Loucy (cell line): ENCODE measurements at regions not wholly inside any gene's neighbourhood (a gene's known extent, or its start where the extent isn't known, plus 50 kb on each side); places are given as distances from the start of the nearest gene placed in this dataset.

Experiments
- H2AFZ ChIP-seq: fragments of 200-600 bp; sonication (generic); 2 replicates; pipeline ENCODE4 v1.6.0; 2016; ENCODE audit warnings: antibody characterized with exemption, mild to moderate bottlenecking, low read length, moderate library complexity
- H3F3A ChIP-seq: fragments of 200-600 bp; 2 replicates; pipeline ENCODE4 v1.6.0; 2016; ENCODE audit warnings: antibody characterized with exemption, low read depth, mild to moderate bottlenecking
- H3K27me3 ChIP-seq: fragments of 200-600 bp; sonication (generic); 2 replicates; pipeline ENCODE4 v1.6.1; 2014; ENCODE audit warnings: low read length, mild to moderate bottlenecking; ENCODE audit not compliant: insufficient read depth, poor library complexity, severe bottlenecking
- H3K36me3 ChIP-seq: fragments of 200-600 bp; sonication (generic); 2 replicates; pipeline ENCODE4 v1.6.1; 2016; ENCODE audit warnings: low read length; ENCODE audit not compliant: insufficient read depth
- H3K4me1 ChIP-seq: fragments of 200-600 bp; sonication (generic); 2 replicates; pipeline ENCODE4 v1.5.1; 2014; ENCODE audit warnings: low read length, mild to moderate bottlenecking; ENCODE audit not compliant: insufficient read depth, poor library complexity, severe bottlenecking
- H3K4me2 ChIP-seq: fragments of 200-600 bp; sonication (generic); 2 replicates; pipeline ENCODE4 v1.6.0; 2014; ENCODE audit warnings: antibody characterized with exemption, low read length, low read depth, mild to moderate bottlenecking; ENCODE audit not compliant: poor library complexity, severe bottlenecking
- H3K4me3 ChIP-seq: fragments of 200-600 bp; sonication (generic); 2 replicates; pipeline ENCODE4 v1.5.1; 2014; ENCODE audit warnings: low read length, mild to moderate bottlenecking, mixed read lengths; ENCODE audit not compliant: poor library complexity, severe bottlenecking
- H3K79me2 ChIP-seq: fragments of 200-600 bp; sonication (generic); 2 replicates; pipeline ENCODE4 v1.6.1; 2014; ENCODE audit warnings: low read length; ENCODE audit not compliant: insufficient read depth
- H3K9ac ChIP-seq: fragments of 200-600 bp; sonication (generic); 2 replicates; pipeline ENCODE4 v1.6.0; 2014; ENCODE audit warnings: mild to moderate bottlenecking, low read depth, low read length, moderate library complexity; ENCODE audit not compliant: poor library complexity, severe bottlenecking
- H3K9me2 ChIP-seq: fragments of 200-600 bp; sonication (generic); replicated peaks from 2 replicates; pipeline ENCODE4 v1.6.1; 2016; ENCODE audit warnings: low read depth, low read length, mixed read lengths
- H3K9me3 ChIP-seq: fragments of 200-600 bp; sonication (generic); 2 replicates; pipeline ENCODE4 v1.6.1; 2014; ENCODE audit warnings: mild to moderate bottlenecking, antibody characterized with exemption, low read length, low read depth; ENCODE audit not compliant: insufficient read depth
- H4K20me1 ChIP-seq: fragments of 200-600 bp; sonication (generic); 2 replicates; pipeline ENCODE4 v1.6.0; 2014; ENCODE audit warnings: antibody characterized with exemption, low read length, mild to moderate bottlenecking; ENCODE audit not compliant: insufficient read depth, poor library complexity, severe bottlenecking
- CTCF ChIP-seq: fragments of 200-600 bp; sonication (generic); conservative IDR thresholded peaks from 2 replicates; pipeline ENCODE4 v1.5.1; 2014; ENCODE audit warnings: mild to moderate bottlenecking, antibody characterized with exemption, low read length
- EZH2phosphoT487 ChIP-seq: fragments of 200-600 bp; IDR thresholded peaks from 2 replicates; pipeline ENCODE4 v1.6.1; 2018; ENCODE audit warnings: antibody characterized with exemption, mild to moderate bottlenecking, moderate library complexity, borderline replicate concordance

GRCh38 chrX:99722094-99722493 is 688.0 kb downstream of the PCDH19 start:
- H3K4me1 ChIP-seq = no peaks in the 10 kb centered on the region
- no peaks in the 10 kb centered on the region for H3K9me3 ChIP-seq
- no peaks in the 10 kb centered on the region for H3F3A ChIP-seq
- no peaks in the 10 kb centered on the region for H3K9me2 ChIP-seq
- H2AFZ ChIP-seq = no peak overlapping the region
- no peak overlapping the region for H3K9ac ChIP-seq
- H3K27me3 ChIP-seq = no peaks in the 10 kb centered on the region
- H3K4me3 ChIP-seq = no peak overlapping the region
- TF ChIP-seq EZH2phosphoT487 = no peak
- no peak for TF ChIP-seq CTCF
- no peaks in the 10 kb centered on the region for H4K20me1 ChIP-seq
- H3K36me3 ChIP-seq = no peaks in the 10 kb centered on the region
- H3K4me2 ChIP-seq = no peak overlapping the region
- H3K79me2 ChIP-seq = no peaks in the 10 kb centered on the region

DNA sequence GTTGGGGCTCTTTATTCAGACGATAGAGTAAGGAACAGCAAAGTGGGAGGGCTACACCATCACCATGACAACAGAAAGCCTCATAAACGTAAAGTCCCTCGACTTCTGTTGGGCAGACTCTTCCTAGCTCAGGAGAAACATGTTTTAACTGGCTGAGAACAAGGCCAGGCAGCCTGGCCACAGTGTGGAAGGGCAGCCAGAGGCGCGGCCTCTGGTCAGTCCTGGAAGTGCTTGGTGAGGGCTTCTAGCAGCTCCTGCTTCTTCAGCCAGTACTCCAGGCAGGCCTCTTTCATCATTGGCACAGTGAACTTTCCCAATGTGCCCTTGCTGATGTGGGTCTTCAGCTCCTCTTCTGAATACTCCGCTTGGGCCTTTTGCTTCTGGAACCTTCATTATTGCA is 690.9 kb downstream of the PCDH19 start:
- no peaks in the 10 kb centered on the region for H3K27me3 ChIP-seq
- H3K4me2 ChIP-seq = no peak overlapping the region
- no peak overlapping the region for H3K9ac ChIP-seq
- H4K20me1 ChIP-seq = no peaks in the 10 kb centered on the region
- no peaks in the 10 kb centered on the region for H3K79me2 ChIP-seq
- H3K4me1 ChIP-seq = no peaks in the 10 kb centered on the region
- H3F3A ChIP-seq = no peaks in the 10 kb centered on the region
- H3K4me3 ChIP-seq = no peak overlapping the region
- TF ChIP-seq CTCF (no peak), EZH2phosphoT487 (no peak)
- H3K9me2 ChIP-seq = no peaks in the 10 kb centered on the region
- H3K9me3 ChIP-seq = no peaks in the 10 kb centered on the region
- no peaks in the 10 kb centered on the region for H3K36me3 ChIP-seq
- H2AFZ ChIP-seq = no peak overlapping the region

GRCh38 chrX:99717716-99718115 is 692.4 kb downstream of the PCDH19 start:
- TF ChIP-seq EZH2phosphoT487 (no peak), CTCF (no peak)
- H3K4me3 ChIP-seq = no peak overlapping the region
- no peaks in the 10 kb centered on the region for H3K36me3 ChIP-seq

More at GRCh38 chrX:99717716-99718115, 692.4 kb downstream of the PCDH19 start:
- Histone ChIP-seq H4K20me1 (no peaks in the 10 kb centered on the region), H3K9ac (no peak overlapping the region), H3K4me1 (no peaks in the 10 kb centered on the region), H3K4me2 (no peak overlapping the region), H3K9me2 (no peaks in the 10 kb centered on the region), H3K79me2 (no peaks in the 10 kb centered on the region), H2AFZ (no peak overlapping the region), H3K27me3 (no peaks in the 10 kb centered on the region), H3K9me3 (no peaks in the 10 kb centered on the region), H3F3A (no peaks in the 10 kb centered on the region)
